DND-41 (cell line): ENCODE measurements at regions not wholly inside any gene's neighbourhood (a gene's known extent, or its start where the extent isn't known, plus 50 kb on each side); places are given as distances from the start of the nearest gene placed in this dataset.

Experiments
- ATAC-seq: fragments of 200-7000 bp; cut with Tn5 transposase; 3 replicates; pipeline ENCODE4 v1.9.1; 2021; ENCODE audit warnings: low read depth; ENCODE audit not compliant: insufficient read depth
- DNase-seq: peaks from one replicate; pipeline ENCODE4 v3.0.0-alpha.2; 2020
- H2AFZ ChIP-seq: 2 replicates; pipeline ENCODE4 v1.6.0; 2012; ENCODE audit warnings: low read depth, low read length
- H3K27ac ChIP-seq: 2 replicates; pipeline ENCODE4 v1.5.1; 2012; ENCODE audit warnings: low read length, inconsistent platforms
- H3K27me3 ChIP-seq: fragments of 200-600 bp; sonication (generic); 2 replicates; pipeline ENCODE4 v1.6.0; 2012; ENCODE audit warnings: low read length, mild to moderate bottlenecking, inconsistent platforms; ENCODE audit not compliant: insufficient read depth, poor library complexity
- H3K36me3 ChIP-seq: 2 replicates; pipeline ENCODE4 v1.5.1; 2012; ENCODE audit warnings: low read length, inconsistent platforms; ENCODE audit not compliant: insufficient read depth
- H3K4me1 ChIP-seq: 2 replicates; pipeline ENCODE4 v1.5.1; 2012; ENCODE audit warnings: mild to moderate bottlenecking, low read length; ENCODE audit not compliant: insufficient read depth
- H3K4me2 ChIP-seq: 2 replicates; pipeline ENCODE4 v1.6.0; 2012; ENCODE audit warnings: mild to moderate bottlenecking, moderate library complexity, low read length, inconsistent platforms; ENCODE audit not compliant: insufficient read depth
- H3K4me3 ChIP-seq, 2 experiments: fragments of 200-600 bp in 1 of 2; shearing (Covaris generic) in 1 of 2; 2 replicates each; pipeline ENCODE4 v1.5.1; 2012 to 2016; ENCODE audit warnings: inconsistent platforms in 2 of 2, low read length in 2 of 2, mild to moderate bottlenecking in 2 of 2, low read depth in 1 of 2, moderate library complexity in 1 of 2
- H3K79me2 ChIP-seq: 2 replicates; pipeline ENCODE4 v1.6.0; 2012; ENCODE audit warnings: low read length, inconsistent platforms; ENCODE audit not compliant: insufficient read depth
- H3K9ac ChIP-seq: 2 replicates; pipeline ENCODE4 v1.6.0; 2012; ENCODE audit warnings: low read depth, mild to moderate bottlenecking, inconsistent platforms, low read length, moderate library complexity
- H3K9me3 ChIP-seq: 2 replicates; pipeline ENCODE4 v1.5.1; 2012; ENCODE audit warnings: low read length, moderate library complexity, mild to moderate bottlenecking, inconsistent platforms; ENCODE audit not compliant: insufficient read depth, severe bottlenecking
- H4K20me1 ChIP-seq: 2 replicates; pipeline ENCODE4 v1.6.0; 2012; ENCODE audit warnings: low read length; ENCODE audit not compliant: insufficient read depth
- CTCF ChIP-seq: IDR thresholded peaks from 2 replicates; pipeline ENCODE4 v1.5.1; 2012; ENCODE audit warnings: borderline replicate concordance, low read length, moderate library complexity, mild to moderate bottlenecking; ENCODE audit not compliant: poor library complexity, severe bottlenecking; ENCODE audit errors: extremely low read depth
- EZH2 ChIP-seq: IDR thresholded peaks from 3 replicates; pipeline ENCODE4 v1.6.1; 2012; ENCODE audit warnings: borderline replicate concordance, low read depth, mild to moderate bottlenecking, moderate library complexity, low read length, inconsistent platforms; ENCODE audit not compliant: severe bottlenecking

GRCh38 chr13:69461397-69461796 is 646.2 kb upstream of the ATXN8OS start:
- no peak for DNase-seq
- no peaks in the 10 kb centered on the region for H3K4me1 ChIP-seq
- TF ChIP-seq EZH2 (no peak), CTCF (no peak)
- H4K20me1 ChIP-seq, result no peaks in the 10 kb centered on the region
- H3K4me2 ChIP-seq, result no peak overlapping the region
- no peak overlapping the region for H3K9ac ChIP-seq
- no peak overlapping the region for H3K27ac ChIP-seq
- H3K9me3 ChIP-seq, result no peaks in the 10 kb centered on the region
- H2AFZ ChIP-seq, result no peak overlapping the region
- ATAC-seq, result no peak
- no peak overlapping the region for H3K4me3 ChIP-seq
- H3K79me2 ChIP-seq, result no peaks in the 10 kb centered on the region
- no peaks in the 10 kb centered on the region for H3K27me3 ChIP-seq
- H3K36me3 ChIP-seq, result no peaks in the 10 kb centered on the region

- no peaks in the 10 kb centered on the region for H3K36me3 ChIP-seq
- no peaks in the 10 kb centered on the region for H3K79me2 ChIP-seq
- ATAC-seq (no peak), DNase-seq (no peak)
- TF ChIP-seq EZH2 (no peak), CTCF (no peak)
- H4K20me1 ChIP-seq, result no peaks in the 10 kb centered on the region
- H3K27me3 ChIP-seq, result no peaks in the 10 kb centered on the region
- H3K9ac ChIP-seq, result no peak overlapping the region
- H2AFZ ChIP-seq, result no peak overlapping the region
- H3K9me3 ChIP-seq, result no peaks in the 10 kb centered on the region
- H3K4me3 ChIP-seq, result no peak overlapping the region
- H3K4me1 ChIP-seq, result no peaks in the 10 kb centered on the region
- no peak overlapping the region for H3K27ac ChIP-seq
- no peak overlapping the region for H3K4me2 ChIP-seq
Observed at GRCh38 chr13:69459346-69459745, 648.3 kb upstream of the ATXN8OS start.

GRCh38 chr13:69458013-69458412 is 649.6 kb upstream of the ATXN8OS start:
- Histone ChIP-seq H3K27ac (no peak overlapping the region), H3K9ac (no peak overlapping the region), H3K27me3 (no peaks in the 10 kb centered on the region), H3K4me3 (no peak overlapping the region), H3K9me3 (no peaks in the 10 kb centered on the region), H4K20me1 (no peaks in the 10 kb centered on the region), H3K36me3 (no peaks in the 10 kb centered on the region), H3K4me2 (no peak overlapping the region), H3K79me2 (no peaks in the 10 kb centered on the region), H3K4me1 (no peaks in the 10 kb centered on the region), H2AFZ (no peak overlapping the region)
- TF ChIP-seq EZH2, result no peak
- TF ChIP-seq CTCF, result no peak
- ATAC-seq (no peak), DNase-seq (no peak)

GRCh38 chr13:69450245-69450644 is 657.4 kb upstream of the ATXN8OS start:
- DNase-seq, result no peak
- Histone ChIP-seq H3K27me3 (no peaks in the 10 kb centered on the region), H3K9me3 (no peaks in the 10 kb centered on the region), H3K36me3 (no peaks in the 10 kb centered on the region), H3K4me3 (no peak overlapping the region), H3K79me2 (no peaks in the 10 kb centered on the region), H3K9ac (no peak overlapping the region), H3K27ac (no peak overlapping the region), H3K4me2 (no peak overlapping the region), H4K20me1 (no peaks in the 10 kb centered on the region), H3K4me1 (no peaks in the 10 kb centered on the region), H2AFZ (no peak overlapping the region)
- no peak for ATAC-seq
- TF ChIP-seq EZH2, result no peak
- no peak for TF ChIP-seq CTCF
